ENCODE measurements at regions not wholly inside any gene's neighbourhood (a gene's known extent, or its start where the extent isn't known, plus 50 kb on each side); places are given as distances from the start of the nearest gene placed in this dataset.

GRCh38 chr3:74420538-74421124, 193.8 kb downstream of the CNTN3 start:
- TF ChIP-seq, protein P1, sequence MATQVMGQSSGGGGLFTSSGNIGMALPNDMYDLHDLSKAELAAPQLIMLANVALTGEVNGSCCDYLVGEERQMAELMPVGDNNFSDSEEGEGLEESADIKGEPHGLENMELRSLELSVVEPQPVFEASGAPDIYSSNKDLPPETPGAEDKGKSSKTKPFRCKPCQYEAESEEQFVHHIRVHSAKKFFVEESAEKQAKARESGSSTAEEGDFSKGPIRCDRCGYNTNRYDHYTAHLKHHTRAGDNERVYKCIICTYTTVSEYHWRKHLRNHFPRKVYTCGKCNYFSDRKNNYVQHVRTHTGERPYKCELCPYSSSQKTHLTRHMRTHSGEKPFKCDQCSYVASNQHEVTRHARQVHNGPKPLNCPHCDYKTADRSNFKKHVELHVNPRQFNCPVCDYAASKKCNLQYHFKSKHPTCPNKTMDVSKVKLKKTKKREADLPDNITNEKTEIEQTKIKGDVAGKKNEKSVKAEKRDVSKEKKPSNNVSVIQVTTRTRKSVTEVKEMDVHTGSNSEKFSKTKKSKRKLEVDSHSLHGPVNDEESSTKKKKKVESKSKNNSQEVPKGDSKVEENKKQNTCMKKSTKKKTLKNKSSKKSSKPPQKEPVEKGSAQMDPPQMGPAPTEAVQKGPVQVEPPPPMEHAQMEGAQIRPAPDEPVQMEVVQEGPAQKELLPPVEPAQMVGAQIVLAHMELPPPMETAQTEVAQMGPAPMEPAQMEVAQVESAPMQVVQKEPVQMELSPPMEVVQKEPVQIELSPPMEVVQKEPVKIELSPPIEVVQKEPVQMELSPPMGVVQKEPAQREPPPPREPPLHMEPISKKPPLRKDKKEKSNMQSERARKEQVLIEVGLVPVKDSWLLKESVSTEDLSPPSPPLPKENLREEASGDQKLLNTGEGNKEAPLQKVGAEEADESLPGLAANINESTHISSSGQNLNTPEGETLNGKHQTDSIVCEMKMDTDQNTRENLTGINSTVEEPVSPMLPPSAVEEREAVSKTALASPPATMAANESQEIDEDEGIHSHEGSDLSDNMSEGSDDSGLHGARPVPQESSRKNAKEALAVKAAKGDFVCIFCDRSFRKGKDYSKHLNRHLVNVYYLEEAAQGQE (IDR thresholded peaks at IDR 0.05; ENCODE audit: insufficient read depth in 1 of 2, low read depth in 2 of 2, low read length in 2 of 2): no peak
- TF ChIP-seq TAF1 (IDR thresholded peaks at IDR 0.05; ENCODE audit: borderline replicate concordance, insufficient read depth, low read length): no peak
- TF ChIP-seq SIN3A (IDR thresholded peaks at IDR 0.05; ENCODE audit: borderline replicate concordance, insufficient read depth, low read length): no peak
- no peak for TF ChIP-seq POLR2AphosphoS5 (IDR thresholded peaks at IDR 0.05; ENCODE audit: low read depth, low read length)
- no peak for TF ChIP-seq FOXP2 (optimal IDR thresholded peaks at IDR 0.05; ENCODE audit: borderline replicate concordance, extremely low read depth, extremely low read length, insufficient read depth)

DNA sequence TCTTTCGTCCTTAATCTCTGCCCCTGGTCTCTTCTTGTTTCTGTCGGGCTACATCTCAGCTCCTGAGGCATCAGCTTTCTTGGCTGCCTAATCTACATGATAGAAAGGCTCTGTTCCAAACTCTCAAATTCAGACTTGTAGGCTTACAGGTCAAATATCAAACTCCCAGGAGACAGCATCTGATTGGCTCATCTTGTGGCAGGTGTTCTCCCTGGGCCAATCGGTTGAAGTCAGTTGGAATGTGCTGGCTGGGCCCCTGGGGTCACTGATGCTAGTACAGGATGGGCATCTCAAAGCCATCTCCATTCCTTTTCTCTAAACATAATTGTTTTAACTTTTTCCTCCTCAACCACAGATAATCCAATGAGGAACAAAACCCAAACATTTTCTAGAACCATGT, 198.7 kb downstream of the CNTN3 start:
- TF ChIP-seq, protein P1 (IDR thresholded peaks at IDR 0.05; ENCODE audit: insufficient read depth in 1 of 2, low read depth in 2 of 2, low read length in 2 of 2): no peak
- TF ChIP-seq TAF1 (IDR thresholded peaks at IDR 0.05; ENCODE audit: borderline replicate concordance, insufficient read depth, low read length): no peak
- TF ChIP-seq FOXP2 (optimal IDR thresholded peaks at IDR 0.05; ENCODE audit: borderline replicate concordance, extremely low read depth, extremely low read length, insufficient read depth): no peak

- no peak for TF ChIP-seq POLR2AphosphoS5 (IDR thresholded peaks at IDR 0.05; ENCODE audit: low read depth, low read length)
- TF ChIP-seq, protein P1 (IDR thresholded peaks at IDR 0.05; ENCODE audit: insufficient read depth in 1 of 2, low read depth in 2 of 2, low read length in 2 of 2): no peak
- no peak for TF ChIP-seq TAF1 (IDR thresholded peaks at IDR 0.05; ENCODE audit: borderline replicate concordance, insufficient read depth, low read length)
- TF ChIP-seq FOXP2 (optimal IDR thresholded peaks at IDR 0.05; ENCODE audit: borderline replicate concordance, extremely low read depth, extremely low read length, insufficient read depth): no peak
- TF ChIP-seq SIN3A (IDR thresholded peaks at IDR 0.05; ENCODE audit: borderline replicate concordance, insufficient read depth, low read length): no peak
Measured at GRCh38 chr3:74413547-74414241, 200.8 kb downstream of the CNTN3 start.

DNA sequence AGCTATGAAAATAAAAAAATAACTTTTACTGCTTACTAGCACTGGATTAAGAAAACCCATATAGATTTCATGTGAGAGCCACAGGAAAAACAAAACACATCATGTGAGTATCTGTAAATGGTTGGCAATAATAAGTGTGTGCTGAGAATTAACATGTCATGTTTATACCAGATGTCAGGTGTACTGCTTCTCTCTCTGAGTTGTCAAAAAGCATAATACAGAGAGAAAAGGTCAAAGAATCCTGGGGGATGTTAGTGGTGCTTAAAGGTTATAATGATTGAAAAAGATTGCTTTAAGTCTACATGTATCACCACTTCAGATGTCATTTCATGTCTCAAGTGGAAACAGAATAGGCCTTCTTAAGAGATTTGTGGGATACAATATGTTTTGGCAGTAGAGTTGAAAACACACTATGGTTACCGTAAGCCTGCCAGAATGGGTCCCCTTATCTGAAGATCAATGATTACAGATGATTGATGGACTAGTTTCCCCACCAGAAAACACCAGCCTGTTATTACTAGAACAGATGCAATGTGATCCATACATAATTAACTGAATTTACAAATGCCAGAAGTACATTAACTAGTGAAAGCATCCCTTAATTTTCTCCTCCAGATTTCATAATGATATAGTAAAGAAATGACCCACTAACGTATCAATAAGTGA, 204.1 kb downstream of the CNTN3 start:
- TF ChIP-seq POLR2AphosphoS5 (IDR thresholded peaks at IDR 0.05; ENCODE audit: low read depth, low read length) (no peak), TAF1 (IDR thresholded peaks at IDR 0.05; ENCODE audit: borderline replicate concordance, insufficient read depth, low read length) (no peak), FOXP2 (optimal IDR thresholded peaks at IDR 0.05; ENCODE audit: borderline replicate concordance, extremely low read depth, extremely low read length, insufficient read depth) (no peak), SIN3A (IDR thresholded peaks at IDR 0.05; ENCODE audit: borderline replicate concordance, insufficient read depth, low read length) (no peak)
- TF ChIP-seq, protein P1 (IDR thresholded peaks at IDR 0.05; ENCODE audit: insufficient read depth in 1 of 2, low read depth in 2 of 2, low read length in 2 of 2): no peak

All from PFSK-1 (cell line).